Endothelial cell of umbilical vein (primary cell): ENCODE measurements at regions not wholly inside any gene's neighbourhood (a gene's known extent, or its start where the extent isn't known, plus 50 kb on each side); places are given as distances from the start of the nearest gene placed in this dataset.

Experiments
- MYC ChIP-seq: IDR thresholded peaks from one replicate; pipeline ENCODE4 v1.6.1; 2011; ENCODE audit warnings: mild to moderate bottlenecking, low read depth, low read length
- POLR2AphosphoS5 ChIP-seq: IDR thresholded peaks from 2 replicates; pipeline ENCODE4 v1.6.1; 2012; ENCODE audit warnings: low read depth, mild to moderate bottlenecking, control low read depth, low read length, moderate library complexity; ENCODE audit not compliant: insufficient read depth
- TF ChIP-seq, protein P1 (sequence below), 2 donors: IDR thresholded peaks; 1 replicate in 1 of 2; 2 replicates in 1 of 2; pipeline ENCODE4 v1.5.1; 2011; ENCODE audit warnings: low read length in 2 of 2, mild to moderate bottlenecking in 2 of 2, moderate library complexity in 2 of 2, control low read depth in 1 of 2, inconsistent platforms in 1 of 2, low read depth in 1 of 2; ENCODE audit not compliant: insufficient read depth in 1 of 2; ENCODE audit errors: extremely low read depth in 1 of 2

GRCh38 chr9:89839952-89840351, 235.1 kb downstream of the GADD45G start:
- no peak for TF ChIP-seq POLR2AphosphoS5
- TF ChIP-seq, protein P1, sequence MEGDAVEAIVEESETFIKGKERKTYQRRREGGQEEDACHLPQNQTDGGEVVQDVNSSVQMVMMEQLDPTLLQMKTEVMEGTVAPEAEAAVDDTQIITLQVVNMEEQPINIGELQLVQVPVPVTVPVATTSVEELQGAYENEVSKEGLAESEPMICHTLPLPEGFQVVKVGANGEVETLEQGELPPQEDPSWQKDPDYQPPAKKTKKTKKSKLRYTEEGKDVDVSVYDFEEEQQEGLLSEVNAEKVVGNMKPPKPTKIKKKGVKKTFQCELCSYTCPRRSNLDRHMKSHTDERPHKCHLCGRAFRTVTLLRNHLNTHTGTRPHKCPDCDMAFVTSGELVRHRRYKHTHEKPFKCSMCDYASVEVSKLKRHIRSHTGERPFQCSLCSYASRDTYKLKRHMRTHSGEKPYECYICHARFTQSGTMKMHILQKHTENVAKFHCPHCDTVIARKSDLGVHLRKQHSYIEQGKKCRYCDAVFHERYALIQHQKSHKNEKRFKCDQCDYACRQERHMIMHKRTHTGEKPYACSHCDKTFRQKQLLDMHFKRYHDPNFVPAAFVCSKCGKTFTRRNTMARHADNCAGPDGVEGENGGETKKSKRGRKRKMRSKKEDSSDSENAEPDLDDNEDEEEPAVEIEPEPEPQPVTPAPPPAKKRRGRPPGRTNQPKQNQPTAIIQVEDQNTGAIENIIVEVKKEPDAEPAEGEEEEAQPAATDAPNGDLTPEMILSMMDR (IDR thresholded peaks at IDR 0.05; ENCODE audit: extremely low read depth in 1 of 2, insufficient read depth in 1 of 2, low read depth in 1 of 2, low read length in 2 of 2): no peak
- no peak for TF ChIP-seq MYC
